Mammary epithelial cell (primary cell): ENCODE measurements at regions not wholly inside any gene's neighbourhood (a gene's known extent, or its start where the extent isn't known, plus 50 kb on each side); places are given as distances from the start of the nearest gene placed in this dataset.

Experiments
- CTCF ChIP-seq, 2 donors: IDR thresholded peaks in 1 of 2; conservative IDR thresholded peaks in 1 of 2; 2 replicates each; pipeline ENCODE4 v1.5.1; 2011 to 2012; ENCODE audit warnings: inconsistent platforms in 2 of 2, low read length in 2 of 2, mild to moderate bottlenecking in 2 of 2, control low read depth in 1 of 2, low read depth in 1 of 2; ENCODE audit not compliant: insufficient read depth in 1 of 2; ENCODE audit errors: extremely low read depth in 1 of 2
- EZH2 ChIP-seq: IDR thresholded peaks from 2 replicates; pipeline ENCODE4 v1.6.1; 2012; ENCODE audit warnings: low read length, inconsistent platforms, borderline replicate concordance

GRCh38 chr20:43306837-43307236 is 117.1 kb upstream of the PTPRT start:
- TF ChIP-seq EZH2 = no peak
- no peak for TF ChIP-seq CTCF (conservative IDR thresholded peaks at IDR 0.05 in 1 of 2, IDR thresholded peaks at IDR 0.05 in 1 of 2; ENCODE audit: extremely low read depth in 1 of 2, insufficient read depth in 1 of 2, low read depth in 1 of 2, low read length in 2 of 2)
